Small intestine (tissue), 7 donors: ENCODE measurements at regions not wholly inside any gene's neighbourhood (a gene's known extent, or its start where the extent isn't known, plus 50 kb on each side); places are given as distances from the start of the nearest gene placed in this dataset.

Experiments used
- DNase-seq, 2 donors: peaks; one replicate each; pipeline versions ENCODE4 v3.0.0 to v3.0.0-alpha.2; 2013
- FAIRE-seq: peaks from 2 replicates; lab custom pipeline; 2012; peaks lifted over from hg19 to GRCh38; lab: Jason Lieb, UNC
- H3K27ac ChIP-seq, 3 donors: one replicate each; pipeline ENCODE4 v1.5.1; 2013; ENCODE audit warnings: low read length in 2 of 3, mild to moderate bottlenecking in 2 of 3, control low read depth in 1 of 3, inconsistent platforms in 1 of 3, low read depth in 1 of 3, moderate library complexity in 1 of 3
- H3K27me3 ChIP-seq, 3 donors: one replicate each; pipeline ENCODE4 v1.6.1; 2013; ENCODE audit warnings: low read length in 3 of 3, inconsistent platforms in 1 of 3; ENCODE audit not compliant: control insufficient read depth in 3 of 3, insufficient read depth in 3 of 3
- H3K36me3 ChIP-seq, 3 donors: one replicate each; pipeline ENCODE4 v1.6.1; 2013; ENCODE audit warnings: low read length in 3 of 3, inconsistent platforms in 1 of 3, low read depth in 1 of 3, mild to moderate bottlenecking in 1 of 3, moderate library complexity in 1 of 3; ENCODE audit not compliant: control insufficient read depth in 3 of 3, insufficient read depth in 2 of 3
- H3K4me1 ChIP-seq, 3 donors: one replicate each; pipeline ENCODE4 v1.6.1; 2013; ENCODE audit warnings: low read length in 2 of 3, inconsistent platforms in 1 of 3, low read depth in 1 of 3, mild to moderate bottlenecking in 1 of 3, moderate library complexity in 1 of 3; ENCODE audit not compliant: control insufficient read depth in 3 of 3, insufficient read depth in 2 of 3
- H3K4me3 ChIP-seq, 3 donors: one replicate each; pipeline ENCODE4 v1.5.1; 2013; ENCODE audit warnings: low read length in 3 of 3, control low read depth in 1 of 3, inconsistent platforms in 1 of 3, low read depth in 1 of 3, mild to moderate bottlenecking in 1 of 3, moderate library complexity in 1 of 3
- H3K9me3 ChIP-seq, 2 donors: one replicate each; pipeline ENCODE4 v1.6.1; 2013; ENCODE audit warnings: low read depth in 1 of 2, low read length in 1 of 2; ENCODE audit not compliant: control insufficient read depth in 2 of 2, insufficient read depth in 1 of 2
- WGBS, 3 donors: extraction: QIAGEN DNeasy Blood & Tissue Kit; methylation state at CpG; one replicate each; pipeline ENCODE4 v1.1.7; 2013; 5-methylcytosine and 5-hydroxymethylcytosine counted together
- donor health status: healthy with polysubstance abuse.
- donor health status: control.
- donor health status: control.
- donor health status: Bipolar disorder and iron deficiency.
- donor health status: healthy.

- no peak for FAIRE-seq
- no peak for DNase-seq
- WGBS, 3 donors, result 32 to 74% (median 56%) methylated on average over 5 of the region's 5 CpGs
- H3K27me3 ChIP-seq, result no peaks in the 10 kb centered on the region
- no peak overlapping the region for H3K27ac ChIP-seq
- no peak overlapping the region for H3K4me3 ChIP-seq
- no peaks in the 10 kb centered on the region for H3K36me3 ChIP-seq
- H3K9me3 ChIP-seq, result no peaks in the 10 kb centered on the region
- peaks cover 0 to 5% (median 0%) of the 10 kb centered on the region in 3 donors for H3K4me1 ChIP-seq
Measured at GRCh38 chr3:187839422-187839821, 94.2 kb upstream of the BCL6 start.

DNA sequence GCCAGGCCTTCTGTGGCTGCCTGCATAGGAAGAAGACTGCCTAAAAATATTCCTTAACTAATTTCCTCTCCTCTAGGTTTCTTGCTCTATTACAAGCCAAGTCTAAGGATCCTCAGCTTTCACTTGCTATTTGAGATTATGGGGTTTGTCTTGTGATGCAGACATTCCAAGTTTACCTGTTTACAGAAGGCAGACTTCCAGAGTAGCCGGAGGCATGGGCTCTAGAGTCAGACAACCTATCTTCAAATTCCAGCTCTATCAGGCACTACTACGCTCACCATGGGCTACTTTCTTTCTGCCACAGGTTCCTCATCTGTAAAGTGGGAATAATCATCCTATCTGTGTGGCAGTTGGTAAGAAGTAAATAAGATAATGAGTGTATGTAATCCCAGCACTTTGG lies 95.6 kb upstream of the BCL6 start:
- Histone ChIP-seq H3K27ac (no peak overlapping the region), H3K4me3 (no peak overlapping the region), H3K27me3 (no peaks in the 10 kb centered on the region), H3K4me1 (peaks cover 0 to 5% (median 0%) of the 10 kb centered on the region in 3 donors), H3K9me3 (no peaks in the 10 kb centered on the region), H3K36me3 (no peaks in the 10 kb centered on the region)
- 93 to 100% (median 98%) methylated on average over 2 of the region's 2 CpGs for WGBS, 3 donors
- DNase-seq (no peak), FAIRE-seq (no peak)

DNA sequence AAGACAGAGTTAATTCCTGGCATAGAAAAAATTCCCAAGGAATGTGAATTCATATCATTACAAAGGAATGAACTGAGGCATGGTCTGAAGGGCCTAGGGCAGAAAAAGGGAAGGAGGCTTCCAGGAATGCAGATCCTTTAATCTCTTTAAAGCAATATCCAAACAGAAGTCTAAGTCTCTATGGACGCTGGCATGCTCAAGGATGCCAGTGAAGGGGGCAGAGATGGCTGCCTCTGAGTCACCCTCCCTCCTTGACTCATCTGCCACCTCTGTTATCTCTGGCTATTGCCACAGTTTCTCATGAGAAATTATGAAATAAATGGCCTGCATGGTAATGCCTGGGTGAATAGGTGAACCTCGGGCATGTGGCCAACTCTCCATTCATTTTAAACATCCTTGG lies 96.3 kb upstream of the BCL6 start:
- DNase-seq, result no peak
- no peaks in the 10 kb centered on the region for H3K9me3 ChIP-seq
- peaks cover 0 to 5% (median 0%) of the 10 kb centered on the region in 3 donors for H3K4me1 ChIP-seq
- no peaks in the 10 kb centered on the region for H3K36me3 ChIP-seq
- no peak overlapping the region for H3K4me3 ChIP-seq
- no peaks in the 10 kb centered on the region for H3K27me3 ChIP-seq
- no peak overlapping the region for H3K27ac ChIP-seq
- 50 to 66% (median 66%) methylated on average over 2 of the region's 2 CpGs for WGBS, 3 donors
- FAIRE-seq, result no peak

DNA sequence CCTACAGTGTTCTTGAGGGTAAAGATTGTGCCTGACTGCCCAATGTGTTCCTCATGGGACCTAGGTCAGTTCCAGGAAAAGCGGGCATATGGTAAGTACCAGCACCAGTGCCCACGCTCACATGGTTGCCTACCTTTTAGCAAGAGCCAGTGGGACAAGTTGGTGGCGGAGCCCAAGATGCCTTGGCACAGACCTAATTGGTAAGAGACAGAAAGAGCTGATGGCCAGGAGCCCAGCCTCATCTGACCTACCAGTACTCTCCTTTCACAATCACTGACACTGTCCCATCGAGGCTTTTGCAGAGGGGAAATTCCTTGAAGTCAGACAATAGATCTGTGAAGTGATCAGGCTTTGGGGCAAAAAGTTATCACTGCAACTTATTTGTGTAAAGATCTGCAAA lies 98.4 kb upstream of the BCL6 start:
- FAIRE-seq, result no peak
- 91 to 93% (median 91%) methylated on average over 4 of the region's 4 CpGs for WGBS, 3 donors

GRCh38 chr3:187844708-187845107 lies 99.4 kb upstream of the BCL6 start:
- H3K9me3 ChIP-seq, result no peaks in the 10 kb centered on the region
- H3K27ac ChIP-seq, result no peak overlapping the region
- no peak overlapping the region for H3K4me3 ChIP-seq
- WGBS, 3 donors, result 68 to 82% (median 77%) methylated on average over 6 of the region's 6 CpGs
- peaks cover 0 to 5% (median 0%) of the 10 kb centered on the region in 3 donors for H3K4me1 ChIP-seq
- H3K36me3 ChIP-seq, result no peaks in the 10 kb centered on the region
- no peak for DNase-seq
- H3K27me3 ChIP-seq, result no peaks in the 10 kb centered on the region
- FAIRE-seq, result no peak

More for the DNA sequence above, 98.4 kb upstream of the BCL6 start:
- Histone ChIP-seq H3K4me1 (peaks cover 0 to 5% (median 0%) of the 10 kb centered on the region in 3 donors), H3K27ac (no peak overlapping the region), H3K4me3 (no peak overlapping the region), H3K9me3 (no peaks in the 10 kb centered on the region), H3K36me3 (no peaks in the 10 kb centered on the region), H3K27me3 (no peaks in the 10 kb centered on the region)
- no peak for DNase-seq

DNA sequence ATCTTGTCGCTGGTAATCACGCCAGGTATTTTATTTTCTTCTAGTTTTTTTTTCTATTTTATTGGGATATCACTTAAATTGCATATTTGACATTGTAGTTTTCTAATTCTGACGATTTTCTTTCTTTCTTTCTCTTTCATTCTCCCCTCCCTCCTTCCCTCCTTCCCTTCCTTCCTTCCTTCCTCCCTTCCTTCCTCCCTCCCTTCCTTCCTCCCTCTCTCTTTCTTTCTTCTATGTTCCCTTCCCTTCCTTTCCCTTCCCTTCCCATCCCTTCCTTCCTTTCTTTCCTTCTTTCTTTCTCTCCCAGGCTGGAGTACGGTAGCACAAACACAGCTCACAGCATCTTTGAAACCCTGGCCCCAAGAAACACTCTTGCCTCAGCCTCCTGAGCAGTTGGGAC lies 100.6 kb upstream of the BCL6 start:
- Histone ChIP-seq H3K4me1 (peaks cover 0 to 5% (median 0%) of the 10 kb centered on the region in 3 donors), H3K27ac (no peak overlapping the region), H3K4me3 (no peak overlapping the region), H3K36me3 (no peaks in the 10 kb centered on the region), H3K9me3 (peaks cover 0 to 1% of the 10 kb centered on the region in 2 donors), H3K27me3 (no peaks in the 10 kb centered on the region)
- 77 to 85% (median 81%) methylated on average over 4 of the region's 4 CpGs for WGBS, 3 donors
- DNase-seq (no peak), FAIRE-seq (no peak)

GRCh38 chr3:187848401-187848800 lies 103.1 kb upstream of the BCL6 start:
- whole genome bisulfite sequencing, 3 donors, result 95 to 97% (median 96%) methylated on average over 1 of the region's 1 CpG
- no peaks in the 10 kb centered on the region for H3K4me1 ChIP-seq
- H3K9me3 ChIP-seq, result peaks cover 0 to 18% of the 10 kb centered on the region in 2 donors
- no peak for DNase-seq
- H3K36me3 ChIP-seq, result no peaks in the 10 kb centered on the region
- FAIRE-seq, result no peak
- H3K4me3 ChIP-seq, result no peak overlapping the region
- no peak overlapping the region for H3K27ac ChIP-seq
- no peaks in the 10 kb centered on the region for H3K27me3 ChIP-seq

DNA sequence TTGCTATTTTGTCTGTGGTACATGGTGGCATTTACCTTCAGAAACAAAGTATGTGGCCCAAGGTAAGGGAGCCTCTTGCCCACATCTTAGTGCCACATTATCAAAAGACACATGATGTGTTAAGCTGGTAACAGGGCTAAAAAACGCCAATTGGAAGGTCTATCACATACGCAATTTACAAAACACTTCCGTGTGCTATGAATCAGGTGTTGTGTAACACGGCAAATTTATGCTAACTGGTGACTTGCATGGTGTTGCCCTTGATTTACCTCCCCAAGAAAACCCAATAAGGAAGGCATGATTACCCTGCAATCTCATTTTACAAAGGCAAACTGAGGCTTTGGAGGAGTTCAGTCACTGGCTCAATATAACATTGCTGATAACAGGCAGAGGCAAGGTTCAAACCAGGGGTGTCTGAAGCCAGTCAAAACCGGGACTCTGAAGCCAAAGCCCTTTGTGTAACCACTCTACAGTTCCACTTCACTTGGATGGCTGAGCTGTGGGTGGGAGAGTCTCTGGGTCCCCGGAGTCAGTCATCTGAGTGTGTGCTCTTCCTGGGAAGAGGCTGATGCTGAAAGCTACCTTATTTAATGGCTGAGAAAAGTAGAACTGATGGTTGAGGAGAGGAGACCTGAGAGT lies 103.9 kb upstream of the BCL6 start:
- H3K27me3 ChIP-seq, result no peaks in the 10 kb centered on the region
- H3K36me3 ChIP-seq, result no peaks in the 10 kb centered on the region
- no peak overlapping the region for H3K27ac ChIP-seq
- no peak overlapping the region for H3K4me3 ChIP-seq
- WGBS, 3 donors, result 81 to 88% (median 82%) methylated on average over 6 of the region's 6 CpGs
- DNase-seq (no peak), FAIRE-seq (no peak)
- no peaks in the 10 kb centered on the region for H3K4me1 ChIP-seq
- peaks cover 0 to 25% of the 10 kb centered on the region in 2 donors for H3K9me3 ChIP-seq
